ENCODE measurements at regions not wholly inside any gene's neighbourhood (a gene's known extent, or its start where the extent isn't known, plus 50 kb on each side); places are given as distances from the start of the nearest gene placed in this dataset.

- no peak for TF ChIP-seq CTCF (conservative IDR thresholded peaks at IDR 0.05; ENCODE audit: low read depth, low read length)
- DNase-seq (ENCODE audit: low read depth) = no peak
- H3K4me3 ChIP-seq (ENCODE audit: low read depth, low read length) = no peak overlapping the region
These were observed 131.7 kb downstream of the TMEM114 start for GRCh38 chr16:8458481-8459046.

- TF ChIP-seq CTCF (conservative IDR thresholded peaks at IDR 0.05; ENCODE audit: low read depth, low read length) = no peak
- DNase-seq (ENCODE audit: low read depth) = no peak
- H3K4me3 ChIP-seq (ENCODE audit: low read depth, low read length) = no peak overlapping the region
These were observed 137.0 kb downstream of the TMEM114 start for GRCh38 chr16:8453359-8453758.

GRCh38 chr16:8452941-8453340, 137.4 kb downstream of the TMEM114 start:
- no peak overlapping the region for H3K4me3 ChIP-seq (ENCODE audit: low read depth, low read length)
- TF ChIP-seq CTCF (conservative IDR thresholded peaks at IDR 0.05; ENCODE audit: low read depth, low read length) = no peak
- DNase-seq (ENCODE audit: low read depth) = no peak

GRCh38 chr16:8436931-8437330, 153.4 kb downstream of the TMEM114 start:
- no peak overlapping the region for H3K4me3 ChIP-seq (ENCODE audit: low read depth, low read length)
- DNase-seq (ENCODE audit: low read depth) = no peak
- no peak for TF ChIP-seq CTCF (conservative IDR thresholded peaks at IDR 0.05; ENCODE audit: low read depth, low read length)

GRCh38 chr16:8431783-8432182, 158.5 kb downstream of the TMEM114 start:
- DNase-seq (ENCODE audit: low read depth) = no peak
- H3K4me3 ChIP-seq (ENCODE audit: low read depth, low read length) = no peak overlapping the region
- no peak for TF ChIP-seq CTCF (conservative IDR thresholded peaks at IDR 0.05; ENCODE audit: low read depth, low read length)

GRCh38 chr16:8430401-8430800, 159.9 kb downstream of the TMEM114 start:
- DNase-seq (ENCODE audit: low read depth) = no peak
- no peak overlapping the region for H3K4me3 ChIP-seq (ENCODE audit: low read depth, low read length)
- no peak for TF ChIP-seq CTCF (conservative IDR thresholded peaks at IDR 0.05; ENCODE audit: low read depth, low read length)

- H3K4me3 ChIP-seq (ENCODE audit: low read depth, low read length) = no peak overlapping the region
- no peak for TF ChIP-seq CTCF (conservative IDR thresholded peaks at IDR 0.05; ENCODE audit: low read depth, low read length)
- no peak for DNase-seq (ENCODE audit: low read depth)
These were observed 163.7 kb downstream of the TMEM114 start for GRCh38 chr16:8426569-8426968.

Data from choroid plexus epithelial cell (primary cell).